Adrenal gland (tissue), 9 donors: ENCODE measurements at regions not wholly inside any gene's neighbourhood (a gene's known extent, or its start where the extent isn't known, plus 50 kb on each side); places are given as distances from the start of the nearest gene placed in this dataset.

ENCODE experiments used
- DNase-seq, 7 donors: peaks; one replicate each; pipeline ENCODE4 v3.0.0-alpha.2; 2019 to 2020
- H3K27ac ChIP-seq, 5 donors: fragments of 200-600 bp; sonication (generic) in 4 of 5; 1 replicate in 3 of 5; 2 replicates in 2 of 5; pipeline versions ENCODE4 v1.5.1 to v1.8.0; 2016 to 2020; ENCODE audit warnings: mild to moderate bottlenecking in 1 of 5
- H3K27me3 ChIP-seq: fragments of 200-600 bp; 2 replicates; pipeline ENCODE4 v1.8.0; 2021
- H3K36me3 ChIP-seq, 2 donors: fragments of 200-600 bp; replicated peaks in 1 of 2; 1 replicate in 1 of 2; 2 replicates in 1 of 2; pipeline versions ENCODE4 v1.5.1 to v1.8.0; 2018 to 2022
- H3K4me1 ChIP-seq, 2 donors: fragments of 200-600 bp; replicated peaks in 1 of 2; 1 replicate in 1 of 2; 2 replicates in 1 of 2; pipeline versions ENCODE4 v1.5.1 to v1.8.0; 2018 to 2021
- H3K4me3 ChIP-seq, 4 donors: fragments of 200-600 bp; sonication (generic) in 3 of 4; one replicate each; pipeline ENCODE4 v1.5.1; 2016 to 2018
- H3K9me3 ChIP-seq, 3 donors: fragments of 200-600 bp; sonication (generic) in 1 of 3; replicated peaks in 1 of 3; 1 replicate in 2 of 3; 2 replicates in 1 of 3; pipeline versions ENCODE4 v1.5.1 to v1.8.0; 2016 to 2021
- CTCF ChIP-seq, 6 experiments: fragments of 450-650 bp in 4 of 6; fragments of 200-600 bp in 2 of 6; sonication (generic) in 1 of 6; IDR thresholded peaks; 1 replicate in 5 of 6; 2 replicates in 1 of 6; pipeline versions ENCODE4 v1.5.1 to v1.8.0; 2016 to 2021; ENCODE audit warnings: antibody characterized with exemption in 6 of 6, mild to moderate bottlenecking in 2 of 6, moderate library complexity in 1 of 6
- POLR2A ChIP-seq, 2 donors: fragments of 450-650 bp; IDR thresholded peaks; one replicate each; pipeline ENCODE4 v1.6.1; 2017; ENCODE audit warnings: antibody characterized with exemption in 2 of 2, mild to moderate bottlenecking in 2 of 2, moderate library complexity in 1 of 2
- WGBS, 4 donors: extraction: QIAGEN DNeasy Blood & Tissue Kit in 2 of 4; methylation state at CpG; one replicate each; pipeline versions ENCODE4 v1.1.5 to v1.1.7; 2013 to 2017; 5-methylcytosine and 5-hydroxymethylcytosine counted together
- intact Hi-C, 2 donors: fragments of 100-400 bp; cut with DNase I; formaldehyde crosslinking; loops; one replicate each; pipeline versions ENCODE4 v1.14.1 to v1.15.0; 2022 to 2023
- donor health status: healthy with polysubstance abuse.
- donor health status: Bipolar disorder and iron deficiency.
- donor health status: DM: yes; HTN: yes; CAD: no.
- donor health status: DM: no; HTN: no; CAD: no.
- donor health status: DM: no; HTN: no; CAD: no.

GRCh38 chr5:4817767-4818166 is 322.4 kb upstream of the ADAMTS16 start:
- intact Hi-C loops = no loop called here
- Histone ChIP-seq H3K4me1 (no peaks in the 10 kb centered on the region), H3K4me3 (no peak overlapping the region), H3K36me3 (no peaks in the 10 kb centered on the region), H3K9me3 (no peaks in the 10 kb centered on the region), H3K27me3 (no peaks in the 10 kb centered on the region), H3K27ac (no peak overlapping the region)
- TF ChIP-seq CTCF (IDR thresholded peaks at IDR 0.05) (no peak), POLR2A (IDR thresholded peaks at IDR 0.05) (no peak)
- DNase-seq = no peak
- 40 to 54% (median 45%) methylated on average over 2 of the region's 2 CpGs for WGBS, 4 donors

- H3K9me3 ChIP-seq = no peaks in the 10 kb centered on the region
- H3K4me3 ChIP-seq = no peak overlapping the region
- 21 to 56% (median 47%) methylated on average over 1 of the region's 1 CpG for WGBS, 4 donors
- intact Hi-C loops = no loop called here
- no peaks in the 10 kb centered on the region for H3K4me1 ChIP-seq
- H3K27me3 ChIP-seq = no peaks in the 10 kb centered on the region
- no peak overlapping the region for H3K27ac ChIP-seq
- no peaks in the 10 kb centered on the region for H3K36me3 ChIP-seq
- DNase-seq = no peak
- TF ChIP-seq POLR2A (IDR thresholded peaks at IDR 0.05) (no peak), CTCF (IDR thresholded peaks at IDR 0.05) (no peak)
Measured at GRCh38 chr5:4831325-4831724, 308.8 kb upstream of the ADAMTS16 start.

- H3K27me3 ChIP-seq = no peaks in the 10 kb centered on the region
- no peak for TF ChIP-seq POLR2A (IDR thresholded peaks at IDR 0.05)
- intact Hi-C loops = no loop called here
- WGBS, 4 donors = 58 to 74% (median 69%) methylated on average over 5 of the region's 5 CpGs
- no peaks in the 10 kb centered on the region for H3K4me1 ChIP-seq
- no peak overlapping the region for H3K4me3 ChIP-seq
- no peaks in the 10 kb centered on the region for H3K9me3 ChIP-seq
- no peak overlapping the region for H3K27ac ChIP-seq
- no peaks in the 10 kb centered on the region for H3K36me3 ChIP-seq
- no peak for DNase-seq
Measured at GRCh38 chr5:4832471-4832870, 307.7 kb upstream of the ADAMTS16 start.

- Histone ChIP-seq H3K4me1 (no peaks in the 10 kb centered on the region), H3K36me3 (no peaks in the 10 kb centered on the region), H3K27me3 (no peaks in the 10 kb centered on the region), H3K9me3 (no peaks in the 10 kb centered on the region), H3K27ac (no peak overlapping the region), H3K4me3 (no peak overlapping the region)
- WGBS, 4 donors = 47 to 65% (median 55%) methylated on average over 4 of the region's 4 CpGs
- TF ChIP-seq POLR2A (IDR thresholded peaks at IDR 0.05) (no peak), CTCF (IDR thresholded peaks at IDR 0.05) (no peak)
- intact Hi-C loops = no loop called here
- DNase-seq = no peak
Measured at GRCh38 chr5:4833104-4833738, 306.9 kb upstream of the ADAMTS16 start.

GRCh38 chr5:4837489-4838058 is 302.6 kb upstream of the ADAMTS16 start:
- TF ChIP-seq POLR2A (IDR thresholded peaks at IDR 0.05) (no peak), CTCF (IDR thresholded peaks at IDR 0.05) (no peak)
- no peaks in the 10 kb centered on the region for H3K27me3 ChIP-seq
- WGBS, 4 donors = 90 to 91% (median 91%) methylated on average over 6 to 28 of the region's 28 CpGs; no CpG with 5 or more reads in 1 of the 4 donors
- H3K4me1 ChIP-seq = no peaks in the 10 kb centered on the region
- no peaks in the 10 kb centered on the region for H3K36me3 ChIP-seq
- no peak overlapping the region for H3K27ac ChIP-seq
- DNase-seq = no peak
- H3K9me3 ChIP-seq = no peaks in the 10 kb centered on the region
- H3K4me3 ChIP-seq = no peak overlapping the region
- intact Hi-C loops = no loop called here
